ENCODE measurements at regions not wholly inside any gene's neighbourhood (a gene's known extent, or its start where the extent isn't known, plus 50 kb on each side); places are given as distances from the start of the nearest gene placed in this dataset.
A peak's percentile ranks its signal among the peaks of the same experiment; 100 is the strongest.
"Not testable (repeated sequence)": the region's sequence is repeated elsewhere in the genome, so short reads cannot be mapped to it uniquely, and the experiment has no call there.

GRCh38 chr3:145094355-145094941 lies 1066.5 kb downstream of the PLOD2 start (continued):
- TF ChIP-seq ZNF462 (CRISPR knock-in tag; IDR thresholded peaks at IDR 0.05) (no peak), REST (IDR thresholded peaks at IDR 0.05; ENCODE audit: unreplicated experiment) (no peak)

- not testable (repeated sequence) for H3K27me3 Mint-ChIP-seq (ENCODE audit: insufficient read depth, low read depth, poor library complexity); H3K4me2 ChIP-seq; H3K27me3 ChIP-seq (ENCODE audit: insufficient read depth); H3K4me3 Mint-ChIP-seq; H3K36me3 ChIP-seq (ENCODE audit: insufficient read depth); H3F3A ChIP-seq (replicated peaks; ENCODE audit: low read depth); H3K4me1 ChIP-seq (ENCODE audit: insufficient read depth); ATAC-seq; H4K20me1 ChIP-seq (replicated peaks; ENCODE audit: insufficient read depth); H2AFZ ChIP-seq; H3K9me2 ChIP-seq (ENCODE audit: insufficient read depth); H3K79me2 ChIP-seq (replicated peaks; ENCODE audit: insufficient read depth); H3K4me3 ChIP-seq
- Mint-ChIP-seq H3K9me3 (peaks cover 23% of the 10 kb centered on the region), H3K27ac (peak overlapping the region; percentile 76; the same call in 1 of the 2 replicates), H3K36me3 (ENCODE audit: low read depth) (peaks cover 39% of the 10 kb centered on the region), H3K4me1 (peaks cover 31% of the 10 kb centered on the region)
- DNase-seq (ENCODE audit: low spot score) = peak; percentile 13
- H3K27ac ChIP-seq (ENCODE audit: low read depth) = peak overlapping the region; percentile 84
- 0 out of 2 replicates have a peak, but pooled peaks have one; percentile 8 for TF ChIP-seq ZNF114 (CRISPR knock-in tag; IDR thresholded peaks at IDR 0.05)
These were observed 1049.8 kb downstream of the PLOD2 start for GRCh38 chr3:145111141-145111540.
